RWPE1 (cell line): ENCODE measurements at regions not wholly inside any gene's neighbourhood (a gene's known extent, or its start where the extent isn't known, plus 50 kb on each side); places are given as distances from the start of the nearest gene placed in this dataset.

ENCODE experiments used
- CTCF ChIA-PET: fragments of 350-600 bp; sonication (Branson Sonifier 250); formaldehyde crosslinking; extraction: SDS; loops from one replicate; lab custom pipeline; 2021; lab: Yijun Ruan, JAX
- POLR2A ChIA-PET: fragments of 400-600 bp; formaldehyde crosslinking; extraction: SDS; loops from one replicate; lab custom pipeline; 2020; ENCODE audit warnings: antibody characterized with exemption; ENCODE audit not compliant: low non-redundant PET; lab: Yijun Ruan, JAX
- DNase-seq: peaks from one replicate; pipeline ENCODE4 v3.0.0; 2012; ENCODE audit warnings: low spot score
- H3K27ac ChIP-seq: fragments of 450-650 bp; 2 replicates; pipeline ENCODE4 v1.5.1; 2017
- TF ChIP-seq, protein P1 (sequence below): fragments of 450-650 bp; conservative IDR thresholded peaks from 2 replicates; pipeline ENCODE4 v1.5.1; 2017; ENCODE audit warnings: low read depth, mild to moderate bottlenecking

- DNase-seq = no peak
- POLR2A ChIA-PET = no interaction called here
- TF ChIP-seq, protein P1, sequence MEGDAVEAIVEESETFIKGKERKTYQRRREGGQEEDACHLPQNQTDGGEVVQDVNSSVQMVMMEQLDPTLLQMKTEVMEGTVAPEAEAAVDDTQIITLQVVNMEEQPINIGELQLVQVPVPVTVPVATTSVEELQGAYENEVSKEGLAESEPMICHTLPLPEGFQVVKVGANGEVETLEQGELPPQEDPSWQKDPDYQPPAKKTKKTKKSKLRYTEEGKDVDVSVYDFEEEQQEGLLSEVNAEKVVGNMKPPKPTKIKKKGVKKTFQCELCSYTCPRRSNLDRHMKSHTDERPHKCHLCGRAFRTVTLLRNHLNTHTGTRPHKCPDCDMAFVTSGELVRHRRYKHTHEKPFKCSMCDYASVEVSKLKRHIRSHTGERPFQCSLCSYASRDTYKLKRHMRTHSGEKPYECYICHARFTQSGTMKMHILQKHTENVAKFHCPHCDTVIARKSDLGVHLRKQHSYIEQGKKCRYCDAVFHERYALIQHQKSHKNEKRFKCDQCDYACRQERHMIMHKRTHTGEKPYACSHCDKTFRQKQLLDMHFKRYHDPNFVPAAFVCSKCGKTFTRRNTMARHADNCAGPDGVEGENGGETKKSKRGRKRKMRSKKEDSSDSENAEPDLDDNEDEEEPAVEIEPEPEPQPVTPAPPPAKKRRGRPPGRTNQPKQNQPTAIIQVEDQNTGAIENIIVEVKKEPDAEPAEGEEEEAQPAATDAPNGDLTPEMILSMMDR = no peak
- no peak overlapping the region for H3K27ac ChIP-seq
- CTCF ChIA-PET = no interaction called here
Observed at GRCh38 chr6:44615621-44616020, 228.1 kb downstream of the CDC5L start.

DNA sequence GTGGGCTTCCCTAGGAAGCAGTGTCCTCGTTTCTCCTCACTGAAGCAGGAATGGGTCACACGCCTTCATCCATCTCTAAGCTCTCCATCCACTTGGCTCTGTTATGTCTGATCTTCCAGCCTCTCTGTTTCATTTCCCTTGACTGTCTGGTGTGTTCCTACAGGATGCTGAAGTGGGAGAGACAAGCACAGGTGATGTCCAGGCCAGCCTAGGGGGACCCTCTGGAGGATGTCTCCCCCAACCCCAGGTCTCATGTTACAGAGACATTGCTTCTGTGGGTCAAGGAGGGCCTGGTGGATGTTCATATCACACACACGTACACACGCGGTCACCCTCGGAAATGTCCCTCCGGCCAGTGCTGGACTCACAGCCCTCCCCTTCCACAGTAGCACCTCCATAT, 229.9 kb downstream of the CDC5L start:
- TF ChIP-seq, protein P1 = no peak
- no peak overlapping the region for H3K27ac ChIP-seq
- CTCF ChIA-PET = no interaction called here
- POLR2A ChIA-PET = no interaction called here
- DNase-seq = no peak

GRCh38 chr6:44618371-44618770, 230.9 kb downstream of the CDC5L start:
- H3K27ac ChIP-seq = no peak overlapping the region
- TF ChIP-seq, protein P1 = no peak
- ChIA-PET POLR2A (no interaction called here), CTCF (interaction anchor here (0.8 kb wide), 1 partner anchor 143 kb away, joined by 5 read pairs; no protein-coding TSS in a partner anchor)
- no peak for DNase-seq

DNA sequence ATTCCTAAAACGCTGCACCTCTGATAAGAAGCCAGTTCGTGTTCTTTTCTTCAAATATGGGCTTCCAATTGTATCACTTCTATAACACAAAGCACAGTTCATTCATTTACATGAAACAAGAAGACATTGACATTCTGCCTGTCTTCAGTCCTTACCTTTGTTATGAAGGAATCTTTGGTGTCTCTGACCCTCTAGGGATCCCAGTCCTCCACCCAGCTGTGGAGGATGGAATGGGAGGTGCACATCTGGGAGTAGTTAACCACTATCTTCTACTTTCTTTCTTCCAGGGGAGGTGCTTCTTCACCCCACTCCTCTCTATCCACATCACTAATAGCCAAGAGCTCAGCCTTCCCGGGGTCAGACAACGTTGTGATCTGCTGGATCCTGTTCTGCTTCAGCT, 233.4 kb downstream of the CDC5L start:
- POLR2A ChIA-PET = no interaction called here
- CTCF ChIA-PET = interaction anchor here (1.6 kb wide), 1 partner anchor 10 kb away, joined by 4 read pairs; no protein-coding TSS in a partner anchor
- TF ChIP-seq, protein P1 = no peak

DNA sequence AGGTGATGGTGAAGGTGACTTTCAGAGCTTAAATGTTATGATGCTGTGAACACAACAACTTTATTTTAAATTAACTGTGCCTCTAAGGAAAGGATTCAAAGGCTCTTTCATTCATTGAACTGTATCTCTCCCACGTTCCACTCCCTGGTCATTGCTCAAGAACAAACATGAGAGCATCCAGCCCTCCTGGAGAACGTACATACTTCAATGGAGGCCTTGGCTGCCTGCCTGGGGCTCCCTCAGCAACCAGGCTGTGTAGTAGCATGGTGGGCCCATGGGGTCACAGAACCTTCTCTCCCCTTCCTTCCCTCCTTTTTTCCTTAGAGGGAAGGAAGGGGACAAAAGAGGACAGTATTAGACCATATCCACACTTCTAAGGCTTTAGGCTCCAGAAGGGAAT, 234.3 kb downstream of the CDC5L start:
- no peak for DNase-seq
- TF ChIP-seq, protein P1 = no peak
- CTCF ChIA-PET = no interaction called here
- POLR2A ChIA-PET = no interaction called here
- H3K27ac ChIP-seq = no peak overlapping the region

More for the DNA sequence above, 233.4 kb downstream of the CDC5L start:
- DNase-seq = no peak
- H3K27ac ChIP-seq = no peak overlapping the region

DNA sequence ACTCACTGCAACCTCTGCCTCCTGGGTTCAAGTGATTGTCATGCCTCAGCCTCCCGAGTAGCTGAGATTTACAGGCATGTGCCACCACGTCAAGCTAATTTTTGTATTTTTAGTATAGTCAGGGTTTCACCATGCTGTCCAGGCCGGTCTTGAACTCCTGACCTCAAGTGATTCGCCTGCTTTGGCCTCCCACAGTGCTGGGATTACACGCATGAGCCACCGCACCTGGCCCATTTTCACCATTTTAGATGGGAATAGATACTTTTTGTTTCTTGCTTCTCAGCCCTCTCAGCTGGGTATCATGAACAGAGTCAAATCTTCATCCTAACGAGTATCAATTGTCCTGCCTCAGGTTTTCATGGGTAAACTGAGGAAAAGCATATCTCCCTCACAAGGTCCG, 235.0 kb downstream of the CDC5L start:
- TF ChIP-seq, protein P1 = no peak
- CTCF ChIA-PET = no interaction called here
- POLR2A ChIA-PET = no interaction called here
- H3K27ac ChIP-seq = no peak overlapping the region
- DNase-seq = no peak
